Midbrain (tissue), 1 donor: ENCODE measurements at regions not wholly inside any gene's neighbourhood (a gene's known extent, or its start where the extent isn't known, plus 50 kb on each side); places are given as distances from the start of the nearest gene placed in this dataset.
"Not testable (repeated sequence)": the region's sequence is repeated elsewhere in the genome, so short reads cannot be mapped to it uniquely, and the experiment has no call there.

Experiments used
- DNase-seq: peaks from one replicate; lab custom pipeline; 2025; lab: John Stamatoyannopoulos, UW

DNA sequence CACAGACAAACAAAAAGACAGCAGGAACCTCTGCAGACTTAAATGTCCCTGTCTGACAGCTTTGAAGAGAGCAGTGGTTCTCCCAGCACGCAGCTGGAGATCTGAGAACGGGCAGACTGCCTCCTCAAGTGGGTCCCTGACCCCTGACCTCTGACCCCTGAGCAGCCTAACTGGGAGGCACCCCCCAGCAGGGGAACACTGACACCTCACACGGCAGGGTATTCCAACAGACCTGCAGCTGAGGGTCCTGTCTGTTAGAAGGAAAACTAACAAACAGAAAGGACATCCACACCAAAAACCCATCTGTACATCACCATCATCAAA, 182.3 kb upstream of the NECTIN3 start:
- not testable (repeated sequence) for DNase-seq

DNA sequence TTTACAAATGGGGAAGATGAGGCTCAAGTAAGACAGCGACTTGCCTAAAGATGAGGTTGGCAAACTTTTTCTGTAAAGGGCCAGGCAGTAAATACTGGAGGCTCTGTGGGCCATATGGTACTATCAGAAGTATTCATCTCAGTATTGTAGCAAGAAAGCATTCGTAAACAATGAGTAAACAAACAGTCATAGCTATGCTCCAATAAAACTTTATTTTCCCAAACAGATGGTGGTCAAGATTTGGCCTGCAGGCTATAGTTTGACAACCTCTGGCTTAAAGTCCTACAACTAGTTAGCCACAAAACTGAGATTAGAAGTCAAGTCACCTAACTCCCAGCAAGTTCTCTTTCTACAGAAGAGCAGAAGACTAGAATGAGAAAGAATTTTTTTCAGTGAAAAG, 177.0 kb upstream of the NECTIN3 start:
- no peak for DNase-seq

DNA sequence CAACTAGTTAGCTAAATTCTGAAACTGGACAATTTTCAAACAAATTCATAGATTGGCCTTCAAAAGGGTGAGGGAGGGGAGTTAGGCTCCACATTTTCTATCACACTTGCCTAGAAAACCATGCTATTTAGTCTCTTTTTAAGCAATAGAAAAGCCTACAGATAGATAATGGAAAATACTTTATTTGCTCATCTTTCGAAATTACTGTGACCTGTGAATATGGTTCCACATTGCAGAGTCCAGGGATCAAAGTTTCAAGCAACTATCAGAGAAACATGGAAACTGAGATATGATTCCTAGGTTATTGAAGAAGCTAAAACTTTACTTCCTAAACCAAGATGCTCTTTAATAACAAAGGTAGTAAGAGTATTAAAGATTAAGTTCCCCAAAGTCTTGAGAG, 176.6 kb upstream of the NECTIN3 start:
- DNase-seq = no peak

DNA sequence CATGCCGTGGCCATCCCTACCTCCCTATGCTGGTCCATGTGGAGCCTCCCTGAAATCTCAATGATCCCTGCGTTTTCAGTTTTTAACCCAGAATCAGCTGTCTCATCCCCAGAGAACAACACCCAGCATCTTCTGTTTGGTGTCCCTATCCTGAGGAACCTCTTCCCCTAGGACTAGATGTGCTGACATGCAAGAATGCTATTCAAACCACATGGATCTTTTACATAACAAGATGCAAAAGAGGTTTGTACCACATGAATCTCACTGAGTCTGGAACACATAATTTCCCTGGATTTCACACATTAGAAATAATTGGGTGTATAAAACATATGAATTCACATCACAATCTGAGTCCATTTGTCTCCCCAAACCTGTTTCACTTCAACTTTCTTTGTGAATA, 174.6 kb upstream of the NECTIN3 start:
- DNase-seq = no peak

DNA sequence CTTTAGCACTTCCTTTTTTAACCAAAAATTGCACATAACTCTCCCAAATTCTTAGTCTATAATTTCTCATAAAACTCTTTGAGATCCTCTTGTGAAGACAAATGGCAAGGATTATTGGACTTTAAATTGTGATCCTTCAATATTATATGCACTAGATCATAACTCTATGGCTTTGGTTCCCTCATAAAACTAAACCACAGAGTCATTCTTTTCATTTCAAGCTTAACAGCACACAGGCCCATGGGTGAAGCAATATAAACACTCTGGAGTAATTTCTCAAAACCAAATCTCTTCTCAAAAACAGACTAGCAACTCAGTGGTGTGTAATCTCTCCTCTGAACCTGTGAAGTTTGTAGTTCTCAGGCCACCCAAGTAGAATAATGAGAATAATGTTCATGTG, 171.0 kb upstream of the NECTIN3 start:
- DNase-seq = no peak

DNA sequence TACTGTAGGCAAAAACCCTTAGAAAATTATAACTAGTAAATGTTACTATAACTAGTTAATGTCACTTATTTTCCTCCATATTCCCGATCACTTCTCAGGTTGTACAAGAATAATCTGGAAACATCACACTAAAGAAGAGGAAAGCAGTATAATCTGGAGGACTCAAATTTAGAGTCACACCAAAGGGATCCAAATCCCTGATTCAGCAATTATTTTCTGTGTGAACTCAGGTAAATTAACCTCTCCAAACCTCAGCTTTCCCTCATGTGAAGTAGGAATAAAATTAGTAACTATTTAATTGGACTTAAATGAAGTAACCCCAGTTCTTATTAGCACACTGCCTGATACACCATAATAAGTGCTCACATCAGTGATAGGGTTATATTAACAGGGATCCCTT, 170.1 kb upstream of the NECTIN3 start:
- DNase-seq = no peak

DNA sequence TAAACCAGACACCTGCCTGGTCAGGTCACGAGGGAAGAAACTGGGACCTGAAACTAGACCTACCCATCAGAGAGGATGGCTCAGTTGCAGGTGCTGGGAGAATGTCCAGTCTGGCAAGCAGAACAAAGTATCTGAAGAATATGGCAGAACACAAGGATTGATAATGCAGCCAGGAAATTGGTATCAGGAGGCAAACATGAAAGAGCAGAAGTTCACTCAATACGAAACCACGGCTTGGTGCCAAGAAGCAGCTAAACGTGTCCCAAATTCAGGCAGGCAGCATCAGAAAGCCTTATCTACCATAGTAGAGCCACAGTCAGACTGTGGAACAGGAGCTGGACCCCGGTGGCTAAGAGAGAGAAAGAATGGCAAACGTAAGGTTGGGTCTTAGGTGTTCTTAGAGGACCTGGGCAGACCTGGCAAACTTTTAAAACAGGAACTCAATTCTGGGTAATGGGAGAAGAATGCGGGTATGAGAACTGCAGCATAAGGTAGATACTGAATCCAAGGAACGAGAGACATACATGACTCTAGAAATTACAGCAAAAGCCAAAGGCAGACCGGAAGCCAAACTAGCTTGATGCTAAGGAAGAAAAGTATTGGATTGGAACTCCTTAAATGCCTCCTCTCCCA, 169.0 kb upstream of the NECTIN3 start:
- no peak for DNase-seq

DNA sequence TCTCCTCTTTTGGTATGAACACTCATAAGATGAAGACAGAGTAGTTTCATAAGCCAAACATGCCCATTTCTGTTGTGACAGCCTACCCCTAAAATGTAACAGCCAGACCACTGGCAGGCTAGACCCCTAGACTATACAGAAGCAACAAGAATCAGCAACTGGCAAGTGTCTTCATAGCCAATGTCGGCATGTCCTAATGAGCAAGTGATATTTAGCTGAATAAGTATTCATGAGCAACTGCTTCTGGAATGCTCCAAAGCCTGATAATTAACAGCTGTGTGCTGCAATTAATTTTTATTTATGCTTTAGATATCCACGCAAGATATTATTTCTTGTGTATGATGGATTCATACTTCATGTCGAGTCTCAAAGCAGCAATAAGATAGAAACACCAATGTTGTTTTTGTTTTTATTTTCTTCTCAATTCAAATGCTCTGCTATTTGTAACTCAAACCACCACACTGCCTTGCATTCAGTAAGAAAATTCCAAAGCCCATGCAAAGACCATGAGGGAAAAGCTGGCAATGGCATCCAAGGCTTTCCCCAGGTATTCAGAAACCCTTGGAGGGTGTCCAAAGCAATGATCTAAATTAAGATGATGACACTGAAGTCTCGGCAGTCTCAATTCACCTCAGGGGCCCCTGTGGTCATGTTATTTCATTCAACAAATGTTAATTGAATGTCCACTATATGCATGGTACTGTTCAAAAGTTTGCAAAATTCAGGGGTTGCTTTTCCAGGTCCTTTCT, 167.7 kb upstream of the NECTIN3 start:
- DNase-seq = no peak

DNA sequence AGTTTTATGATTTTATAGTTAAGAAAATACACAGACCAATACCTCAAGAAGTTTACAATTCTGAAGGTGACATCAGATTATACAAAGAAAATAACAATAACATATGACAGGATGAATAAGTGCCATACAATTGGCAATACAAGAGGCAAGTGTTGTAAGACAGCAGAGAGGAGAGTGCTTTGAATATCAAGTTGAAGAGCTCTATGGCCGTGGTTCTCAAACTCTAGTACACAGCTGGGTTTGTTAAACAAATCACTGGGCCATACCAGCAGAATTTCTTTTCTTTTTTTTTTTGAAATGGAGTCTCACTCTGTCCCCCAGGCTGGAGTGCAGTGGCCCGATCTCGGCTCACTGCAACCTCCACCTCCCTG, 167.1 kb upstream of the NECTIN3 start:
- DNase-seq = no peak

DNA sequence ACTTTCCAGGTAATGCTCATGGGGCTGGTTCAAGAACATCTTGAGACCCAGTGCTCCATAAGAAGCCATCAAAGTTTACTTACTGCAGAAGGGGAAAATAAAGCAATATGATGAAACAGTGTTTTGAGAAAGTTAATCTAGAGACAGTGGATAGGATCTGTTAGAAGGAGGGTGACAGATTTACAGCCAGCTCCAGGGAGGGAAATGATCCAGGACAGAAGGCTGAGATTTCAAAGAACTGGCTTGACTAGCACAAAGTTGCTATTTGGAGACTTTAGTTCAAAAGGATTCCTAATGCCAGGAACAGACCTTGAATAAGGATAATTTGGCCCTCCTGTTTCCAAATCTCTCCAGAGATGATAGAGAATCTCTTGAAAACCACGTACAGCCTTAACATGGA, 166.5 kb upstream of the NECTIN3 start:
- DNase-seq = no peak

DNA sequence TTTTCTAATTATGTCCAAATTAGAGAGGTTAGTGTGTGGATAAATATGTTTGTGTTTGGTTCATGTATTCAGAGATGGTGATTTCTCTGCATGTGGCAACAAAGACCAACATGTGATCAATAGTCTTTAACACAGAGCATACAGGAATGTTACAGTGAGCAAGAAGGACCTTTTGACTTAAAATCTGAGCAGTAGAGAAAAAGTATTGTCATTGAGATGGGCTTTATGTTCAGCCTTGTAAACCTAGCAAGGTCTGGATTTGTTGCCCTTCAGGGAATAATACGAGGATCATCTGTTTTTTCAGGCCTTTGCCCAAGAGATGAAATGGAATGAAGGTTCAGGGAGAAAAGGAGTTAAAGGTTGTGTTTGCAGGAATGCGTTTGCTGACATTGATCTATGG, 161.8 kb upstream of the NECTIN3 start:
- DNase-seq = no peak

DNA sequence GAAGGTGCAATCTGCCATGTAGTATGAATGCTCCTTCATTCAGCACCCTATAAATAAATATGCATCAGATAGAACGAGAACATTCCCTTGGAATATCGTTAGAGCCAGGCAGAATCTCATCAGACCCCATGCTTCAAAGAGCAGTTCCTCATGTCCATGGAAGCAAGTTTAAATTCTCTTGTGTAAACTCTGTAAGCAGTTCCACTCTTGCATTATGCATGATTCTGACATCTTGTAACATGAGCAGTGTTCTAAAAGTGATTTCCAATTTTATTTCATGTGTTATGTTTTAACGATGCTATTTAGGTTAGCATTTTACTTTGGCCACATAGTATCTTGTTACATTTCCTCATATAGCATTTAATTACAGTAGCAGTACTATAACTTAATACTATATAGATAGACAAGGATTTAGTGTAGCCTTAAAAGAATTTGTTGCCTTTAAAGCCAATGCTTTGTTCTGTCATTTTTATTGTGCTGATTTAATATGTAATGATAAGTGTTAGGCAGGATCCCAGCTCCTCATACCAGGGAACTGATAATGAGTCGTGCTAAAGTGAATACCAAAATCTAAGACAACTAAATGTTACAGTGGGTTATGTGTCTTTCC, 161.2 kb upstream of the NECTIN3 start:
- no peak for DNase-seq

DNA sequence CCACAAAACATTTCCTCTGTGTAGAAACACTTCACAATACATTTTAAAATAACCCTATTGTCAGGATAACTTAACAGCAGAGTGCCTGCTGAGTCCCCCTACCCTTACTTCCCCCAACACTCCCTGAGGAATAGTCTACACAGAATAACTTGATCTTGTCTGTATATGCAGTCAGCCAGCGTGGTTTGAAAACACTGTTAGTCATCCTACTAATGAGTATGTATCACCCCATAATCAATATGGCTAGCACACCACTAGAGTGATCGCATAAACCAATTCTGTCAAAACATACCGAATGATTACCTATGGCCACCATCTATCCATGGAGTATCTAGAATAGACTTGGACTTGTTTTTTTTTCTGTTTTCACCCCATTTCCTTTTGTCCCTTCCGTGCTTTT, 152.7 kb upstream of the NECTIN3 start:
- DNase-seq = no peak

DNA sequence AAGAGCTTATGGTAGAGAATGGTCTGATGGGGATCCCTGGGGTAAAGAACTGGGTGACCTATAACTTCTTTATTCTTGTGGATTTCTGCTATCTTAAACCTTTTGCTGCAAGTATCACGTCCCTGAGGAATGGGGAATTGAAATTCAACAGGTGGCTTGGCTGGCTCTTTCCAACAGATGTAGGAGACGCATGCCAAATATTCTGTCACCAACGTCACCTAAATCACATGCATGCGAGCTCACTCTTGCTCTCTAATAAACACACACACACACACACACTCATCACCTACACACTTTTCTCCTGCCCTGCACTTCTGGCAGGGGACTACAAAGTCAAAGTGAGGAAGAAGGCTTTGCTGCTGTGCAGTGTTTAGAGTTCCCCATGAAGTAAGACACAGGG, 145.8 kb upstream of the NECTIN3 start:
- DNase-seq = no peak

DNA sequence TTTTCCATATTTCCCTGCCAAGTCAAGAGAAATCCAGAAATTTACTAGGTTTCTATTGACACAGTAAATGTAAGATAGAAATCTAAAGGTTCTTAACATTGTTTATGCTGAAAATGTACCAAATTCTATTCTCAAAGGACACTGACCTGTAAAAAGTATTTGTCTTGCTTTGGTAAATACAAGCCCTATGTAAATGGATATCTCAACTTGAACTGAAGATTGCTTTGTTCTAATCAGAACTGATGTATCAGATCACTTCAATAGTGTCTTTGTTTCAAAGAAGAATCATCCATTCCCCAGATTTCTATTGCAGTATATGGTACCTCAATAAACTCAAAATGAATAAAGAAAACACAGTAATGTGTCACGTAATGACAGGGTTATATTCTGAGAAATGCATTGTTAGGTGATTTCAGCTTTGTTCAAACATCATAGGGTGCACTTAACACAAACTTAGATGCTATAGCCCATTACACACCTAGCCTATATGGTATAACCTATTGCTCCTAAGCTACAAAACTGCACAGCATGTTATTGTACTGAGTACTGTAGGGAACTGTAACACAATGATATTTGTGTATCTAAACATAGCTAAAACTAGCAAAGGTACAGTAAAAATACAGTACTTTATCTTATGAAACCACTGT, 143.5 kb upstream of the NECTIN3 start:
- DNase-seq = no peak

DNA sequence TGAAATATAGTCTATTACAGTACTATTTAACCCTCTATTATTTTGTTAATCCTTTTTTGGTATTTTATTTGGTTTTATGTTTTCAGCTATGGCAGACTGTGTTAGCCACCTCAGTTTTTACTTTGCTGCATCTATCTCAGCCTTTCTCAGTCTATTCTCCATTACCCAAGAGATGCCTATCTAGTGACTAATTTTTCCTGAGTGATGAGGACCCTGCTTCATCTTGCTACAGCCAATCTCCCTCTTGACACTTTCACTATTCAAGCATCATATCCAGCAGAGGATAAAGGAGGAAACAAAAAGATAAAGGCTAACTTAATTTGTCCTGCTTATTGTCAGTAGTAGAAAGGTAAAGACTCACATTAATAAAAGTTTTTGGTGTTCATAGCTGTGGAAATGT, 141.8 kb upstream of the NECTIN3 start:
- DNase-seq = no peak

DNA sequence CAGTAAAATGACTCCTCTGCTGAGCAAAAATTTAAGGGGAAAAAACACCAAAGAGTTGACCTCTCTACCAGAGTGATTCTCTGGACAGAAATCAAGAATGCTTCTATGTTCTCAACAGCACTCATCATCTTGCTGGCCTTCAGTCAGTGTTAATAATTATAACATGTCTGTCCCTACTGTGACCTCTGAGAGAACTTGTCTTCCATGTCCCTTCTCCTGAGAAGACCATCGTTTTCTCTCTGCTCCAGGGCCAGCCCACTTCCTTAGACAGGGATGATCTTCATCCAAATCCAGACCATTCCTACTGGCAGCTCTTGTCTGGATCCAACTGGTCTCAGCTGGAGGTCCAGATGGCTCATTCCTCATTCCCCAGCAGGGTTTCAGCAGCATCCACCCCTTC, 139.0 kb upstream of the NECTIN3 start:
- DNase-seq = no peak

DNA sequence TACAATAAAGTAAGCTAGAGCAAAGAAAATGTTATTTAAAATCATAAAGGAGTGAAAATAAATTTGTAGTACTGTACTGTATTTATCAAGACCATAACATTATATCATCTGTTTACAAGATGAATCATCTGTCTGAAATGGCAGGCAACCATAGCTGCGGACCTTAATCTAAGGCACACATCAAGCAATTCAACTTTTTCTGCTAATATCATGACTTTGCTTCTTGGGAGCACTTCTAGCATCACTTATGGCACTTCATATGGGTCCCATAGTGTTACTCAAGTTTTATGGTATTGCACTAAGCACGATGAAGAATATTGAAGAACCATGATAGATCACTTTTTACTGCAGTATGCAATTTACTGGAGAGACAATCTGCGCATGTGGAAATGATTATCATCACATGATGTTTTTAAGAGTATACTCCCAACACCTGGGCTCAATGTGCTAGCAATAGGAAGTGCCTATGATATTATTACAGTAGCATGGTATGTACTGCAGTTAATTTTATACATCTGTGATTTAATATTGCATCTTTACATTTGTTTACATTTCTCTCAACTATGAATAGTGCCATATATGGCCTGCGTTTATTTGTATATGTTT, 137.7 kb upstream of the NECTIN3 start:
- no peak for DNase-seq

DNA sequence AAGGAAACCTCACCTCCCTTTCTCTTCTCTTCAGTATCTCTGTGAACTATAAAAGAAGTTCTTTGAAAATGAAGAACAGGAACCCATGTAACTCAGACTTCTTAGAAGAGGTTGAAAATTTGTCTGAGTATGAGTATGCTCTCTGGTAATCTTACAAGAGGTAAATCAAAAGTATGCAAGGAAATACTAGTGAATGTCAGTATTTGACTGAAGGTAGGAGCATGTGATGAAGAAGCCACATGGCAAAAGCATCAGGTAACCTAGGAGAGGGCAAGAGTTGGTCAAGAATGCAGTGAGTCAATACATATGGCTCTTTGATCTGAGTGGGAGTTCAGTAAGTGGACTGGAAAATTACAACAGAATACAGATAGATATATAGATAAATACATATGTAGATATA, 133.0 kb upstream of the NECTIN3 start:
- no peak for DNase-seq

DNA sequence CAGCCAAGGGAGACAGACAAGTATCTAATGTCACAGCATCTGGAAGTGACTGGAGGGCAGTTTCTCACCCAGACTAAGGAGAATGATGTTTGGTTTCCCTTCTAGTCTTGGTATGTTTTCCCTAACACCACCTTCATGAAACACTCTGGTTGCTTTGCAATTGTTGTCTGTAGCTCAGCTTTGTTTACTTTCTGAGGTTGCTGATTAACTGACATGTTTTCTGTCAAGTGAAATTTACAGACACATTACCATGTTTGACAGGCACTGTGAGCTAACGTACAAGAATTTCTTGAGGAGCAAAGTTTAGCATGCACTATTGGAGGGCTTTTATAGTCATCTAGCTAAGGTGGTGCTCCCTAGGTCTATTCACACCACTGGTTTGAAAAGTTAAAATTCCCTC, 131.6 kb upstream of the NECTIN3 start:
- DNase-seq = no peak

DNA sequence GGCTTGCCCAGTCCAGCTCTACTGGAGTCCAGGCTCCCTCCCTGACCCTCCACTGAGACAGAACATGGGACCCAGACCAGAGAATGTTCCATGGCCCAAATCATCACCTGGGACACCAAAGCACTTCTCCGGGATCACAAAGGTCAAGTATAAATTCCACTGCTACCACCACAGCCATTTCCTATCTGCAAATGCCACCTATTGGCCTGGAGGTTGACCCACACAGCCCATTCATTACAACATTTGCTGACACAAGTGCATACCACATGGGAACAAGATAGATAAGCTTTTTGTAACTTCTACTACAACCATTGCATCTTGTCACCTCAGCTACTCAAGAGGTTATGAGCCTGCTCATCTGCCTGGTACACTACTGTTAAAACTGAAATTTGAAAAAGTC, 126.8 kb upstream of the NECTIN3 start:
- DNase-seq = no peak

DNA sequence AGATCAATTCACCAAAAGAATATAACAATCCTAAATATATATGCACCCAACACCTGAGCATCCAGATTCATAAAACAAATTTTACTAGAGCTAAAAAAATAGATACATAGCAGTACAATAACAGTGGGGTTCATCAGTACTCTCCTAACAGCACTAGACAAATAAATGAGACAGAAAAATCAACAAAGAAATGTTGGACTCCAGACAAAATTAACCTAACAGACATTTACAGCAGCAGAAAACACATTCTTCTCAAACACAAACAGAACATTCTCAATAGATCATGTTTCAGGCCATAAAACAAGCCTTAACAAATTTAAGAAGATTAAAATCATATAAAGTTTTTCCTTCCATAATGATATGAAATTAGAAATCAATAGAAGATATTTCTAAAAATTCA, 124.8 kb upstream of the NECTIN3 start:
- DNase-seq = no peak

DNA sequence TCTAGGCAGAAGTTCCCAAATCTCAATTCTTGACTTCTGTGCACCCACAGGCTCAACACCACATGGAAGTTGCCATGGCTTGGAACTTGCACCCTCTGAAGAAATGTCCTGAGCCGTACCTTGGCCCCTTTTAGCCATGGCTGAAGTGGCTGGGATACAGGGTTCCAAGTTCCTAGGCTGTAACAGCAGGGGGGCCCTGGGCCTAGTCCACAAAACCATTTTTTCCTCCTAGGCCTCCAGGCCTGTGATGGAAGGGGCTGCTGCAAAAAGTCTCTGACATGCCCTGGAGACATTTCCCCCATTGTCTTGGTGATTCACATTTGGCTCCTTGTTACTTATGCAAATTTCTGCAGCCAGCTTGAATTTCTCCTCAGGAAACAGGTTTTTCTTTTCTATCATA, 122.4 kb upstream of the NECTIN3 start:
- not testable (repeated sequence) for DNase-seq
